ENCODE measurements at regions not wholly inside any gene's neighbourhood (a gene's known extent, or its start where the extent isn't known, plus 50 kb on each side); places are given as distances from the start of the nearest gene placed in this dataset.

GRCh38 chr4:4772534-4772933 lies 86.9 kb upstream of the MSX1 start:
- no peak for DNase-seq (ENCODE audit: low spot score)

GRCh38 chr4:4771160-4771559 lies 88.3 kb upstream of the MSX1 start:
- DNase-seq (ENCODE audit: low spot score) = no peak

GRCh38 chr4:4770610-4771009 lies 88.9 kb upstream of the MSX1 start:
- DNase-seq (ENCODE audit: low spot score) = no peak

DNA sequence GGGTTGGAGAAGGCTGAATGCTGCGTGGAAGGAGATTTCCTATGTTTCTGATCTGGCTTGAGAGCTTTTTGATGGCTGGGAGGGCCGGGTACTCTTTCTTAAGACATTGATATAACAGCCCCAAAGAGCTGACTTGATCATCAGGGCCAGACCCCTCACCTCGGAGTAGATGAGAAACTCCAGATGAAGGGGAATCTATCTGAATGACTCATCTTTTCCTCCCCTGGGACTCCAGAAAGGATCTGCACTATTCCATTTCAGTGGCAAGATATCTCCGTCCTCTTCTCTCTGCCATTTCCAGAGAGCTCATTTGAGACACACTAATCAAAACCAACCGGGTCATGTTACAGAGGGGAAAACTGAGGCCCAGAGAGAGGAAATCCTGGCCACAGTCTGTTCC lies 92.9 kb upstream of the MSX1 start:
- DNase-seq (ENCODE audit: low spot score) = no peak

DNA sequence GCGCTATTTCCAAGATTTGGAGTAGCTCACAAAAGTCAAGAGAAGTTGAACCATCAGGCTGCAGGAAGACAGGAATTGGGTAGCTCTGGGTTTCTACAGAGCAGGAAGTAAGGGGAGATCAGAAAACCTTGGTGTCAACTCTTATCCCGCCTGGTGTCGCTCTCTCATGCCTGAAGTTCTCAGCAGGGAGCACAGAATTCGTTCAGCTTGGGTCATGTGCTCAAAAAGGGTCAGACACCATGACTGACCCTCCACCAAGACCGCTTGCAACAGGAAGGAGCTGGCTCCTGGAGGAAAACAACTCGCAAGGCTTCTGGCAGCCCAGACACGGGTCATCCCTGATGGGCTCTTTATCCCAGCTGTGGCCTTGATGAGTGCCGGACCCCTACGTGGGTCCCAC lies 93.7 kb upstream of the MSX1 start:
- DNase-seq (ENCODE audit: low spot score) = no peak

- no peak for DNase-seq (ENCODE audit: low spot score)
These were observed 94.9 kb upstream of the MSX1 start for GRCh38 chr4:4764558-4764905.

DNA sequence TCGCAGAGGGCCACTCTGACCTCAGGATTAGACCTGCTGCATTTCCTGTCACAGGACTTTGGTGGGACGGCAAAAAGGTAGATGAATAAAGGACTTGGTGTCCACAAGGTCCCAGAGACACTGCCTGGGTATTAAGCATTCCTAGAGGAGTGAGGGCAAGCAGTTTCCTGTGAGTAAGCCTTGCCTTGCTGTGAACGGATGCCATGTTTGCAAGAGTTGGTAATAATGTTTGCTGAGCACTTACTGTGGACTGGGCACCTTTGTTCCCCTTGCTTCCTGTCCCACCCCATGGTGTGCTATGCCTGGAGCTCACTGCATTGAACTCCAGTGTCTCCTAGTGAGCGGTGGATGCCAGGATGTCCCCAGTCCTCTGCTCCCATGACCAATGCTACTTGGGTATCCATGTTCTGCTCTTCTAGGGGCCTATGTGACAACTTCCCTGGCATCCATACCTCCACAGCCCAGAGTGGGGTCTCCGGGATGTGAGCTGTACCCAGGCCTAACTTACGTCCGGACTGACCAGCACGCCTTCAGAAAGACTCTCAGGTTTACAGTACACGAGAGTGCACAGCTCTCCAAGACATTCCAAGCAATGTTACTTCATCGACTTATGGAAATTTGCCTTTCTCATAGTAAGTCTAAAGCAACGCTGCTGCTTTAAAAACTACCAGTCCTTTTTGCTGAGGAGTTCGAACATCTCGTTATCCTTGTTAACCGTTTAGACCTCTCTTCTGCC lies 95.5 kb upstream of the MSX1 start:
- no peak for DNase-seq (ENCODE audit: low spot score)

- peak; percentile 52 for DNase-seq (ENCODE audit: low spot score)
These were observed 96.3 kb upstream of the MSX1 start for GRCh38 chr4:4762909-4763821.

DNA sequence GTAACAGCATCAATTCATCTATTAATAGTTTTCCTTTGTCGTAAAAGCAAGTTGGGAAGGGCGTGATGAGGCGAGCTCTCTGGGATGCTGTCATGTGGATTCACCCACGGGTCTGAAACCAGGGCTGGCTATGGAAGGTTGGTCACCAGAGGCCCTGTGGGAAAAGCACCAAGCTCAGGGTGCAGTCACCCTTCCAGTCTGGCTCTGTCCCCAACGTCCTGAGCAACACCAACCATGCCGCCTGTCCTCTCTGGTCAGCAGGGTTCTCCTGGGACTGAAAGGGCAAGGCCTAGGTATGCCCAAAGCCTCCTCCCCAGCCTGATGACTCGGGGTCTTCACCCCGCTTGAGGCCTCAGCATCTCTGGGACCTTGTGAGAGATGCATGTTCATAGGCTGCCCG lies 97.2 kb upstream of the MSX1 start:
- no peak for DNase-seq (ENCODE audit: low spot score)

- DNase-seq (ENCODE audit: low spot score) = no peak
These were observed 98.1 kb upstream of the MSX1 start for GRCh38 chr4:4761128-4761982.

DNA sequence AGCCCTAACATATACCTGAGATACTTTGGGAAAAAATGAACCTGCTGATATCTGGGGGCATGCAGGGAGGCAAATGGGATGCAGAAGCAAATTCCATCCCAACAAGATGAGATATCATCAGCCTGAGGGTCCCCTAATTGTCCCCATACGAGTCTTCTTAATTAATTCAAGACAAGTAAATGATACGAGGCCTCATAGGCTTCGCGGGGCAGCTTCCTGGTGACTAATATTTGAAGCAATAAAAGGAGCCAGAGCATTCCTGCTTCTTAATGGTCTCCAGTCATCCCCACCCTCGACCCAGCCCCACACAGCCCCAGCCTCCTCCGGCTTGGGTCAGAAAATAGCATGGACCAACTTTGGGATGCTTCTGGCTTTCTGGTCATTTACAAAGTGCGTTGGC lies 99.6 kb upstream of the MSX1 start:
- DNase-seq (ENCODE audit: low spot score) = no peak

DNA sequence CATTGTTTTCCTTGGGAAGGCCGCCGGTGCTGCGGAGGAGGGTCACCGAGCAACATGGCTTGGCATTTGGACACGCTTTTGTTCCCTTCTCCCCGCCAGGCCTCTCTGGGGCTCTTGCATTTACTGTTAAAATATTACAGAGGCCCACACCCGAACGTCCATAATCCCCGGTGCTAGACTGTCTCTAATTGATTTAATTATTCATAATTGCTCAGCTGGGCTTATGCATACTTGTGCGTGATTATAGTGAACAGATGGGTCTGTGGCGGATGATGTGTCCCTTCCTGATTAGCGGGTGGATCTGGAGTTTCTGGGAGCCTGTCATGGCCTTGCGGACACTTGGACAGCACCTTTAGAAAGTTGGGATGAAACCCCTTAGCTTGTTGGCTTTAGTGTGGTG lies 100.2 kb upstream of the MSX1 start:
- no peak for DNase-seq (ENCODE audit: low spot score)

DNA sequence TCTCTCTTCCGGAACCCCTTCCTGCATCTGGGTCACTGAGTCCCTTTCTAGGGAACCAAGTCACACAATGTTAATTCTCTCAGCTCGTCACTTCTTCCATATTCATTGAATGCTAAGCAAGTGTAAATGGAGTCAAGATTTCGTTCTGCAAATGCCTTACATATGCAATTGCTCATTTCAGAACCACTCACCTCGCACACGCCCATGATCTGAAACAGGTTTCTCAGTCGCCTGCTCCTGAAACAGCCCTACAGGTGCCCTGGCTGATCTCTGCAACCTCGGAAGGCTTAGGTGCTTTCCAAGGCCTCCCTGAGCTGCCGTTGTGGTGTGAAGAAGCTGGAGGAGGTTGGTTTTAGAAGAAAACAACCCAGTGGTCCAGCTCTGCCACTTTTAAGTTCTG lies 100.8 kb upstream of the MSX1 start:
- no peak for DNase-seq (ENCODE audit: low spot score)

GRCh38 chr4:4755306-4755705 lies 104.2 kb upstream of the MSX1 start:
- no peak for DNase-seq (ENCODE audit: low spot score)

GRCh38 chr4:4754641-4755040 lies 104.8 kb upstream of the MSX1 start:
- no peak for DNase-seq (ENCODE audit: low spot score)

DNA sequence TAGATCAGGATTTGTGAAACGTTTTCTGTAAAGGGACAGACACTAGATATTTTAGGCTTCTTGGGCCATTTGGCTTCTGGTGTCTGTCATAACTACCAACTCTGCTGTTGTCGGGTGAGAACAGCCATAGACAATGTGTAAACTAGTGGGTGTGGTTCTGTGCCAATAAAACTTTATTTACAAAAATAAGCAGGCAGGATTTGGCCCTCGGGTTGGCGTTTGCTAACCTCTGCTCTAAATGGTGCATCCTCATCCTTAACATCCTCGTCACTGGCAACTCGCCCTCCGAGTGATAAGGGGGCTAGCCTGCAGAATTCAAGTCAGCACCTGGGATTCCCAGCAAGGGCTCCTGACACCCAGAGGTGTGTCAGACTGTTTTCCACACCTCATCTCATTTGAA lies 105.8 kb upstream of the MSX1 start:
- DNase-seq (ENCODE audit: low spot score) = no peak

- DNase-seq (ENCODE audit: low spot score) = peak; percentile 26
These were observed 106.7 kb upstream of the MSX1 start for GRCh38 chr4:4752576-4753401.

DNA sequence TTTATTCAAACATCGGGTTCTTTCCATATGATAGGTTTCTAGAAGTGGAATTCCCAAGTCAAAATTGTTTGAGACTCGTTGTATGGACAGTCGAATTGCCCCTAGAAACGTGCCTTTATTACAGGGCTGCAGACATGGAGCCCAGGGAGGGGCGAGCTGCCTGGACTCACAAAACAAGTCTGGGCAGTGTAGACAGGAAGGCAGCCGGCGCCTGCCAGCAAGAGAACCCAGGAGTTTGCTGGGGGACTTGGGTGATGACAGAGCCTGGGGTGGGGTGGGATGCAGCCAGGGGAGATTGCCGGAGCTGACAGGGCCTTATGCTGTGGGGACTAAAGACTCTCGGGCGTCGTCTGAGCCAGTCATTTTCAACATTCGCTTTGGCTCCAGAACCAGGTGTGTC lies 107.4 kb upstream of the MSX1 start:
- no peak for DNase-seq (ENCODE audit: low spot score)

GRCh38 chr4:4750187-4750586 lies 109.3 kb upstream of the MSX1 start:
- DNase-seq (ENCODE audit: low spot score) = no peak

DNA sequence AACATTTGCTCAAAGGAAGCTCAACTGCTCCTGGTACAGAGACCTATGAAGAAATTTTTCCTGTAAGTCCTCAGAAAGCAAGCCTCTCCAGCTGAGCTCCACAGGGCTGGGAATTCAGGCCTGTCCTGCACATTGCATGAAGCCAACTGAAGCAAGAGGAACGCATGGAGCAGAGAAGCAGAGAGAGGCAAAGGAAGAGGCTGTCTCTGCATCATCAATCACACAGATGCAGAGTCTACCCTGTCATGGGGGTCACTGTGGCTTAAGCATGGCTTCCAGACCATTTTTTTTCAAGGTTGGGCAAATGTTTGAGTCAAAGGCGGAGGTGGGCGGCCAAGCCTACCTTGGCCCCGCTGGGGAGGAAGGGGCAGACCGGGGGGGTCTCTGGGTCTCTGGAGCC lies 110.3 kb upstream of the MSX1 start:
- no peak for DNase-seq (ENCODE audit: low spot score)

DNA sequence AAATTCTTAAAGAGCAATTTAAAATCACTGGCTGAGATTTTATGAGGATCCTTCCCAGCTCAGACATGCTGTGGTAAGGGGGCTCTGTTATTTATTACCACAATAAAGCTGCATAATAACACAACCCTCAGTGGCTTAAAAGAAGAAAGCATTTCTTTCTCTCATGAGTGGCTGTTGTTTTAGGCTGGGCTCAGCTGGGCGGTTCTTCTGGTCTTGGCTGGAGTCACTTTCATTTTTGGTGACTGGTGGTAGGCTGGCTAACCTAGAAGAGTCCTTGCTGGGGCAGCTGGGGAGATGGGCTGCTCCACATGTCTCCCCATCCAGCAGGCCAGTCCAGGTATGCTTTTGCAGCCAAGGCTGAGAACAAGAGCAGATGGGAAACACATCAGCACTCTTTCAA lies 113.0 kb upstream of the MSX1 start:
- DNase-seq (ENCODE audit: low spot score) = no peak

GRCh38 chr4:4740071-4740470 lies 119.4 kb upstream of the MSX1 start:
- no peak for DNase-seq (ENCODE audit: low spot score)
